NCI-H1436 (cell line): ENCODE measurements at regions not wholly inside any gene's neighbourhood (a gene's known extent, or its start where the extent isn't known, plus 50 kb on each side); places are given as distances from the start of the nearest gene placed in this dataset.
"Not testable (repeated sequence)": the region's sequence is repeated elsewhere in the genome, so short reads cannot be mapped to it uniquely, and the experiment has no call there.

ENCODE experiments used
- DNase-seq: peaks from one replicate; lab custom pipeline; 2025; lab: John Stamatoyannopoulos, UW

DNA sequence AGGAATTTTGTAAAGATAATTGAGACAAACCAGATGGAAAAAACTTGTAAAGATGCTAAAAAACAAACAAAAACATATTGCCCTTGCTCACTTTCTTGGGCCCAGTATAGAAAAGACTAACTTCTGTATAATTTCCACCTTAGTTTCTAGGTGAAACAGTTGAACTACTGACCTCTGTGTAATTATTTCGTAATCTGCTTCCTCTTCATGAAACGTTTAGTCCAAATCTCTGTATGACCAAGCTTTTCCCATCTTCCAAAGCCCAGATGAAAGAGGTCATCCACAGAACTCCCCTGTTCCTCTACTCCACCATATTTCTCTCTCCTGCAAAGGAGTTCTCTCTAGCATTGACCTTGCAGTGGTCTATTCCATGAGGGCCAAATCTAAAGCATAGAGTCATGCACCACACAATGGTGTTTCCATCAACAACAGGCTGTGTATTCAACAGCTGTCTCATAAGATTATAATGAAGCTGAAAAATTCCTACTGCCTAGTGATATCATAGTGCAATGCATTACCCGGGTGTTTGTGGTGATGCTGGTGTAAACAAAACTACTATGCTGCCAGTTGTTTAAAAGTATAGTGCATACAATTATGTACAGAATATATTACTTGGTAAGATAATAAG is 647.6 kb downstream of the TNS3 start:
- no peak for DNase-seq

DNA sequence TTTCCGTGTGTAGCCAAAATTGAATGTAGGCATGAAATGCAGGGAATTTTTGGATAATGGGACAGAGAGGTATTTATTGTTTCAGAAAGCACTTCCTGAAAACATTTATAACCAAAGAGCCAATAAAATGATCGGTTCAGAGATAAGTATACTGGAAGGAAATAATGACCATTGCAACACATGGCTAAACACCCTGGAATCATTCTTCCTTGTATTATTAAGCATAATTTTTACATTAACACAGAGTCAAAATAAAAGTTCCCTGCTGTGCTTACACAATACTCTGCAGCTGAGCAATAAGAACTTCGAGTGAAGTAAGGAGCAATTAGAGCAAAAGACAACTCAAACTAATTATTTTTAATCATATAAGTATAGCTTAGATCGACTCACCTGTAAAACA is 648.3 kb downstream of the TNS3 start:
- no peak for DNase-seq

DNA sequence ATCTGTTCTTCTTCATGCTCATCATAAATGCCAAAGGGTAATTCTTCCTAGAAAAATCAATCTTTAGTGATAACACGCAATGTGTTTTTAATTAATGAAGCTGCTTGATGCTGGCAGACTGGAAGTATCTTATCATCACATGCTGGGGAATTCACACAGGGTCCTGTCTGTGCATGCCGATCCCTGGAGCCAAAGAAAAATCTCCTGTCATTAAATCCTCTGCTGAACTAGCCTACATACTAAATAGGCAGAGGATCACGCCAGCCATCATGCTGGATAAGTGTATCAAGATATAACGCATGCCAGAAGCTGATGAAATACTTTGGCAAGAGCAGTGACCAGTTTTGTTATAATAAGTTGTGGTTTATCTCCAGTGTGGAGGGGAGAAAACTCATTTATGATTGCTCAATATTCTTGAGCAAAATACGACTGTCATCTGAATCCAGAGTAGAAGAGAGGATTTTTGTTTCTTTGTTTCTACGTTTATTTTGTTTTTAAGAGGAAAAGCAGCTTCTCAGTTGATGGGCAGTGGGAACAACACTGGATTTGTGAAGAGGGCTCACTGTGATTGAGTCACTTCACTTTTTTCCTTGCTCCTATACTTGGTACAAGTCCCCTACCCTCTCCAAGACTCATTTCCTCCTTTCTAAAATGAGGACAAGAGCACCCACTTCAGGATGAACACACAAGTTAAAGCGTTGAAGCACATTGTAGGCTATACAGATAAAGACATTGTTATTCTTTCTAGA is 649.1 kb downstream of the TNS3 start:
- no peak for DNase-seq

DNA sequence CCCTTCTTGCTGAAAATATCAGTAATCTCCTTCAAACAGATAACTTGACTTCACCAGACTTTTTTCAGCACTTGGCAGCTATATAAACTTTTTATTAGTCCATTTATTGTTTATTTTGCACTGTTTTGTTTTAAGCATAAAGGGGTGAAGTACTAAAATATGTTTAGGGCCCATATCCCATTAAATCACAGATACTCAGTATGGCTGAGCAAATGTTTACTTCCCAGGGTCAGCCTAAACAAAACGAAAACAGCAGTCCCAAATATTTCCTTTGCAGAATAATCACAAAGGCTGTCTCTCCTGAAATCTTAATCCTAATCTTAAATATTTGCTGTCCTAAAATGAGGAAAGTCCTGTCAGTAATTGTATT is 649.6 kb downstream of the TNS3 start:
- no peak for DNase-seq

DNA sequence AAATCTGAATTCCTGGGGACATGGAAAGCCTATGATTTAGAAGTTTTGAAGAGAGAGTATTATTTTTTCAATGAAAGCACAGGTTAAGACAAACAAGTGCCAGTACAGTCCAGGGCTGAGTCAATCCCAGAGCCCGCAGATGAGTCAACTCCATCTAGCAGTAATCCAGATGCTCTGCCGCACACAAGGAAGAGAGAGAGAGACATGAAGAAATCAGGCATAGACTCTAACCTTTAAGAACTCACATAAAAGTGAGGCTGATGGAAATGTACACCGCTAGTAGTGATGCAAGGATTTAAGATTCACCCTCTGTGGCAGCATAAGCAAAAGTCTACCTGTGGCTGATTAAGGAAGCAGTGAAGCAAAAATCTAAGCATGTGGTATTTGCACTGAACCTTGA is 651.5 kb downstream of the TNS3 start:
- no peak for DNase-seq

DNA sequence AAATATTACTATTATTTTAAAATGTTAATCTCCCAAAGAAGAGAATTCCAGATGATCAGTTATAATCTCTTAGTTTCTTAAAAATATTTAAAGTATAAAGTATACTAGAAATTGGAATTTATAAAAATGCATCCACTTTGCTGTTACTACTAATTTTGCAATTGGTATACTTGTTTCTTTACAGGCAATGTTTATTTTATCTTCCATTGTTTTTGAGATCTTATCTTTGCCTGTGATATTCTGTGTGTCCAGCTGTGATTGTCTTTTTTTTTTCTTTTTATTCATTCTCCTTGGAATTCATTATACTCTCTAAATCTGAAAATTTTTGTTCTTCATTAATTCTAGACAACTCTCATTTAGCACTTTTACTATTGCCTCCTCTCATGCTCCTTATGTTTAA is 652.6 kb downstream of the TNS3 start:
- DNase-seq: no peak

DNA sequence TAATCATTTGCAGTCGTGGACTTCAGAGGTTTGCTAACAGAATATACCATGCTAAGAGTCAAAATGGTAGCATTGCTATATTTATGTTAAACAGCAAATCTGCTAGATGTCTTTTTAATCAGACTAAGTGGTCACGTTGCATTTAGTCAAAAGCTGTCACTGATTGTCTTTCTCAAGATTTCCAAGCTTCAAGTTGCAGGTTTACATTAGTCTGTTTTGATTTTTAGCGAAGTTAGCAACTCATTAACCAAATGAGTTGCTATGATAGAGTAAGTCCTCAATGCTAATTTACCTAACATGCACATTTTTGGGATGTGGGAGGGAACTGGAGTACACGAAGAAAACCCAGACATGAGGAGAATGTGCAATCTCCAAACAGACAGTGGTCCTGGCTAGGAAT is 653.2 kb downstream of the TNS3 start:
- DNase-seq: no peak

DNA sequence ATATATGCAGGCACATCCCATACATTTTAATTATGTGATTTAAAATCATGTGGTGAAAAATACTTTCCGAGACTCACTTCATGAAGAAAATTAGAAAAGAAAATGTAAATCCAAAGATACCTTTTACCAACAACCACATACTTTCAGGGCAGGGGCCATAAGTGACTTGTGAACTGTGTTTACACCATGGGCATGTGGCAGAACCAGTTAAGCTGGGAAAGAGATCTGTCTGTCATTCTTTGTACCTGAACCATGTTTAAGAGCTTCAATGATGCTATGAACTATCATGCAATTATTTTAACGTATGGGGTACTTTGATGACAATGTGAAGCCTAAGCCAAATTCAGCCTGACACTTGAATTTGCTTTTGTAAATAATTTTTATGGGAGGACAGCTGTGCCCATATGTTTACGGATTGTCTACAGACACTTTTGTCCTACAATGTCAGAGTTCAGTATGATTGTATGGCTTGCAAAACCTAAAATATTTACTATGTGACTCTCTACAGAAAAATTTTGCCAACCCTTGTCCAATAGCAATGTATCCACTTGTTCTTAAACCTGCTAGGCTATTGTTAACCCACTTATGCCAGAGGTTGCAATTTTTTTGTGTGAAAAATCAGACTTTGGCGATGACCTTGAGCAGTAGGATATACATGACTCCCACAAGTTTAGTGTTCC is 654.6 kb downstream of the TNS3 start:
- DNase-seq: no peak

GRCh38 chr7:46916581-46916980 is 665.3 kb downstream of the TNS3 start:
- DNase-seq: no peak

DNA sequence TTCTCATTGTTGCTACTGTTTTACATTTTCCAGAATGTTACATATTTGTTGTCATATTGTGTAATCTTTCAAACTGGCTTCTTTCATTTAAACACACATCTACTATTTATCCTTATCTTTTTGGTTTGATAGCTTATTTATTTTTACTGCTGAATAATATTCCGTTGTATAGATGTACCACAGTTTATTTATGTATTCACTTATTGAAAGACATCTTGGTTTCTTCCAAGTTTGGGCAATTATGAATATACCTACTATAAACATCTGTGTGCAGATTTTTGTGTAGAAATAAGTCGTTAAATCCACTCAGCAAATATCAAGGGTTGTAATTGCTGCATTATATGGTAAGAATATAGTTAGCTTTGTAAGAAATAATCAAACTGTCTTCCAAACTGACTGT is 669.2 kb downstream of the TNS3 start:
- DNase-seq: no peak

- no peak for DNase-seq
These were observed 672.3 kb downstream of the TNS3 start for GRCh38 chr7:46909601-46910051.

- DNase-seq: no peak
These were observed 673.1 kb downstream of the TNS3 start for GRCh38 chr7:46908770-46909169.

GRCh38 chr7:46904523-46904922 is 677.4 kb downstream of the TNS3 start:
- not testable (repeated sequence) for DNase-seq

GRCh38 chr7:46902463-46902862 is 679.4 kb downstream of the TNS3 start:
- no peak for DNase-seq

GRCh38 chr7:46900312-46901263 is 681.3 kb downstream of the TNS3 start:
- no peak for DNase-seq

GRCh38 chr7:46897381-46897780 is 684.5 kb downstream of the TNS3 start:
- no peak for DNase-seq

DNA sequence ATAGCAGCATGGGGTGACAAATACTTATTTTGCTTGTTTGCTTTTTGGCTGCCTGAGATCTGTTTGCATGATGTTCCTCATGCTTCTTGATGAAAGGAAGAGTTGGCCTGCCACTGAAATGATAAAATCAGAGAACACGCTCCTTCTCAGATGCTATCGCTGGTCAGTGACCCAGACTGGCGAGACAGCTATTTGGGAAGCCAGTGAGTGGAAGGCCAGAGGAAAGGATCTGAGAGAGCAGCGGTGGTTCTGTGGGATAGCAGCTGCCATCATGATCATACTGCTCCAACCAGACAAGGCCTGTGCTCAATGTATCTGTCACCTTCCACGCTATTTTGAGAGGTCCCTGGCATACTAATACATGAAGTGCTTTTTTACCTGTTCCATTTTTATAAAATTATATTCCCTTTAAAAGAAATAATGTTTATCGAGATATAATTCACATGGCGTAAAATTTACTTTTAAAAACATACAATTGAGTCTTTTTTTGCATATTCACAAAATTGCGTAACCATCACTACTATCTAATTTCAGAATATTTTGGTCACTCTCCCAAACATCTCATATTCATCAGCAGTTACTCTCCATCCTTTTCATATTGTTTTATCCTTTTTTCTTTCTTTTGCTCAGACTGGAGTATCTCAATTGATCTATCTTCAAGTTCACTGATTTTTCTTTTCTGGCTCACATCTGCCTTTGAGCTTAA is 695.1 kb downstream of the TNS3 start:
- no peak for DNase-seq

DNA sequence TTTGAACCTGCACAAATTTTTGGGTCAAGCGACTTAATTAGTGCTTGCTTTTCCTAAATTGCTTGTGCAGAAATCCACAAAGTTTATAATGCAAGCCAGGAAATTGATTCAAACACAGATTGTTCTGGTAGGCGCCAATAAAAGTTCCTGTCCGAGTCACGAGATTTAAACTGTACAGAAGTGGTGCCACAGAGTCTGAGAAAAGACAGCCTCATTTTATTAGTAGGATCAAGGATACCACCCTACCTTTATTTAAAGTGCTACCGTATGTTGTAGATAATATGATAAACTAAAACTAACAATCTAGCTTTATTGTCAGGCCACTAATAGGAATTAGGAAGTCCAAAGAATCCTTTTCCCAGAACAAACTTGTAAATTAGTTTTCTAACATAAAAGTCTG is 696.7 kb downstream of the TNS3 start:
- DNase-seq: no peak

GRCh38 chr7:46881507-46882127 is 700.3 kb downstream of the TNS3 start:
- no peak for DNase-seq

DNA sequence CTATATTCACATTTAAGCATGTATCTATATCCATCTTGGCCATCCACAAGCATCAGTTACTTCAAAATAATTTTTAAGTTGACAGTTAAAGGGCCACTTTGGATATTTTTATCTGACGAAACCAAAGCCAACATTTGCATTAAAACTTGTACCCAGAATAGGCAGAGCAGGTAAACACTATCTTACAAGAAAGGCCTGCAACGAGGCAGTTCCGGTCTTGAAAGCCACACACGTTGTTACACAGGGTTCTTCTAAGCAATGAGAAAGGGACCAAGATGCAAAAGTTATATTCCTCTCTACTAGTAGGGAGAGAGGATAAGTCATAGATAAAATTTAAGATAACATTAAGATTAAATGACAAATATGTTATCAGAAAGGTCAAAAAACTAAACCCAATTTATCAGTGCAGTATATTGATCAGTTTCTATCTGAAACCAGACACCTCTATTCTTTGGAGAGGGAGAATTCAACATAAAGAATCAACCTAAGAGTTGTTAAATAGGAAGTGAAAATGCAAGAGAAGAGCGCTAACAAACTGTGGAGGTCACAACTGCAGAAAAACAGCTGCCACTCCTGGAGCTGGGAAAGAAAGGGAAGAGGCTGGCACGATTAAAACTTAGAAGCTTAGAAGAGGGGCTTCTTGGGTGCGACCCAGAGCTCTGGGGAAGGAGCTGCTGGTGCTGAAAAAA is 701.3 kb downstream of the TNS3 start:
- DNase-seq: no peak
